ENCODE measurements at regions not wholly inside any gene's neighbourhood (a gene's known extent, or its start where the extent isn't known, plus 50 kb on each side); places are given as distances from the start of the nearest gene placed in this dataset.

DNA sequence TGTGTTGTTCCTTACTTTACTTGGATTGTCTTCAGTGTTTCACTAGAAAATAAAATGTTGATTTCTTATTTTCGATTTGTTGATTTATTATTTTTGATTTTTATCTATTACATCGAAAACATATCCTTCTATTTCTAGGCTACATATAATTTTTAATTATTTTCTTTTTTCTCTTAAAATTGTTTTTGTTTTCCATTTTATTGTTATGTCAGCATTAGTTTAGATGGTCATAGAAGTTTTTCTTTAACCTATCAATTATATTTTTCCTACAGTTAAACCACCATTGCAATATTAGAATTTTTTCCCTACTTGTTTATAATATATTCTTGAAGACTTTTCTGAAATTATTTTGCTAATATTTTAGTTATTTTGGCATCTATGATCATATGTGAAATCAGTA is 1685.1 kb downstream of the RPA4 start:
- H3K27me3 ChIP-seq, result no peaks in the 10 kb centered on the region
- no peaks in the 10 kb centered on the region for H3K4me1 ChIP-seq
- TF ChIP-seq CTCF (IDR thresholded peaks at IDR 0.05) (no peak), EP300 (IDR thresholded peaks at IDR 0.05) (no peak), POLR2AphosphoS5 (IDR thresholded peaks at IDR 0.05) (no peak), POLR2A (IDR thresholded peaks at IDR 0.05) (no peak)
- no peaks in the 10 kb centered on the region for H3K36me3 ChIP-seq
- WGBS, 5 donors, result 39 to 83% (median 68%) methylated on average over 2 of the region's 2 CpGs
- no peak overlapping the region for H3K4me3 ChIP-seq
- no peaks in the 10 kb centered on the region for H3K9me3 ChIP-seq
- no peak for DNase-seq
- no peak overlapping the region for H3K27ac ChIP-seq
- intact Hi-C loops (cut with DNase I; ENCODE audit: low total_unique reads), result no loop called here

DNA sequence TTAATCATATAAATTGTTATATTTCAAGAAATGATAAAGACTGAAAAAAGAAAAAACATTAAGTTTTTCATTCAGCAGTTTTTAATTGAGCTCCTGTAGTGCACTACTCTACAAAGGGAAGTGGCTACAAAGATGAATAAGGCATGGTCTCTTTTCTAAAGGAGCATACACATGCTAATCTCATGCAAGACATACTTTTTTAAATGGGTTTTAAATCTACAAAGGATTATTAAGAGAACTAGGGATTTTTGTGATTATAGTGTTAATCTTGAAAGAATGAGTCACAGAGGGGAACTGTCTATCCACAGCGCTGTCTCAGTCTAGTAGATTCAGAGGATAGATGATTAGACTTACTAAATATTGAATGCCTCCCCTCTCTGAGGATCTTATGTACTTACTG is 1722.2 kb downstream of the RPA4 start:
- Histone ChIP-seq H3K36me3 (no peaks in the 10 kb centered on the region), H3K9me3 (no peaks in the 10 kb centered on the region), H3K27me3 (no peaks in the 10 kb centered on the region), H3K27ac (no peak overlapping the region), H3K4me3 (no peak overlapping the region), H3K4me1 (no peaks in the 10 kb centered on the region)
- no peak for DNase-seq
- 20 to 55% (median 39%) methylated on average over 1 of the region's 1 CpG for WGBS, 5 donors
- intact Hi-C loops (cut with DNase I; ENCODE audit: low total_unique reads), result no loop called here
- TF ChIP-seq POLR2AphosphoS5 (IDR thresholded peaks at IDR 0.05) (no peak), CTCF (IDR thresholded peaks at IDR 0.05) (no peak), POLR2A (IDR thresholded peaks at IDR 0.05) (no peak), EP300 (IDR thresholded peaks at IDR 0.05) (no peak)

DNA sequence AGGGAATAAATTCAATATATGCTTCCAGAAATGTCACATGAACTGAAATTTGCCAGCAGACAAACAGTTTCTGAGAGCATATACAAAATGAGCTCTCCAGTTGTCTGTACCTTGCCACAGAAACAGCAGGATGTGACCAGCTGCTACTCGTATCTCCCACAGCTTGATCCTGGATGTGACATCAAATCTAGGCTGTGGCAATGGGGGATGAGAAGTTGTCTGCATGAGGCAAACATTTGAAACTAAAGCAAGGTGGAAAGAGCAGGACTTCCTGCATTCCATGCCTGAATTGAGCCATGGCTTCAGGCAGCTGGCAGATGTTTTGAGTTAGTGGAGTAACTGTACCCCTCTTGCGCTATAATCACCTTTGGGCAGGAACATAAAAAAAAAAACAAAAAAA is 1724.0 kb downstream of the RPA4 start:
- no peaks in the 10 kb centered on the region for H3K27me3 ChIP-seq
- DNase-seq, result no peak
- no peak overlapping the region for H3K27ac ChIP-seq
- TF ChIP-seq POLR2AphosphoS5 (IDR thresholded peaks at IDR 0.05) (no peak), CTCF (IDR thresholded peaks at IDR 0.05) (no peak), EP300 (IDR thresholded peaks at IDR 0.05) (no peak), POLR2A (IDR thresholded peaks at IDR 0.05) (no peak)
- intact Hi-C loops (cut with DNase I; ENCODE audit: low total_unique reads), result no loop called here
- H3K36me3 ChIP-seq, result no peaks in the 10 kb centered on the region
- H3K4me1 ChIP-seq, result peaks cover 0 to 5% (median 0%) of the 10 kb centered on the region in 4 donors
- H3K9me3 ChIP-seq, result no peaks in the 10 kb centered on the region
- H3K4me3 ChIP-seq, result no peak overlapping the region
- 61 to 79% (median 73%) methylated on average over 1 to 2 of the region's 2 CpGs for WGBS, 5 donors

DNA sequence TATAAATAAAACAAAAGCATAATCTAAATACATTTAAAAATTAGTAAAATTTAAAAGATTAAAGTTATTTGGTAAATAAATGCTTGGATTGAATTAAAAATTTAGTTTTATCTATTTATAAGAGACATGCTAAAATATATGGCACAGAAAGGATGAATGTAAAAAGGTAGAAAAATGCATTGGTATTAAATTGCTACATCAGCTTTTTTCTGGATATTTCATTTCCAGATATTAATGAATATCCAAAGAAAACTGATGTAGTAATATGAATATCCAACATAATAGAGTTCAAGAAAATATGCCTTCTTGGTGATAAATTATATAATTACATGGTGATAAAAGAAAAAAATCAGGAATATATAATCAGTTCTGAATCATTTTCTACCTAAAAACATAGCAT is 1743.9 kb downstream of the RPA4 start:
- TF ChIP-seq CTCF (IDR thresholded peaks at IDR 0.05) (no peak), EP300 (IDR thresholded peaks at IDR 0.05) (no peak), POLR2A (IDR thresholded peaks at IDR 0.05) (no peak), POLR2AphosphoS5 (IDR thresholded peaks at IDR 0.05) (no peak)
- Histone ChIP-seq H3K36me3 (no peaks in the 10 kb centered on the region), H3K27ac (no peak overlapping the region), H3K9me3 (no peaks in the 10 kb centered on the region), H3K27me3 (no peaks in the 10 kb centered on the region), H3K4me3 (no peak overlapping the region), H3K4me1 (no peaks in the 10 kb centered on the region)
- DNase-seq, result no peak
- intact Hi-C loops (cut with DNase I; ENCODE audit: low total_unique reads), result no loop called here

GRCh38 chrX:98637451-98637850 is 1753.7 kb downstream of the RPA4 start:
- H3K36me3 ChIP-seq, result no peaks in the 10 kb centered on the region
- no peak overlapping the region for H3K4me3 ChIP-seq
- no peak for DNase-seq
- H3K4me1 ChIP-seq, result no peaks in the 10 kb centered on the region
- intact Hi-C loops (cut with DNase I; ENCODE audit: low total_unique reads), result no loop called here
- no peak overlapping the region for H3K27ac ChIP-seq
- no peaks in the 10 kb centered on the region for H3K9me3 ChIP-seq
- H3K27me3 ChIP-seq, result no peaks in the 10 kb centered on the region
- TF ChIP-seq POLR2A (IDR thresholded peaks at IDR 0.05), result no peak
- no peak for TF ChIP-seq POLR2AphosphoS5 (IDR thresholded peaks at IDR 0.05)
- TF ChIP-seq CTCF (IDR thresholded peaks at IDR 0.05), result no peak
- no peak for TF ChIP-seq EP300 (IDR thresholded peaks at IDR 0.05)
